ENCODE measurements at regions not wholly inside any gene's neighbourhood (a gene's known extent, or its start where the extent isn't known, plus 50 kb on each side); places are given as distances from the start of the nearest gene placed in this dataset.
A peak's percentile ranks its signal among the peaks of the same experiment; 100 is the strongest.

- TF ChIP-seq CTCF (IDR thresholded peaks at IDR 0.05) (no peak), POLR2A (IDR thresholded peaks at IDR 0.05; ENCODE audit: low read depth) (no peak), POLR2AphosphoS5 (IDR thresholded peaks at IDR 0.05) (no peak), EP300 (IDR thresholded peaks at IDR 0.05) (no peak)
- Histone ChIP-seq H3K27ac (replicated peaks in 1 of 4) (no peak overlapping the region), H3K9me3 (peaks cover 0 to 6% (median 0%) of the 10 kb centered on the region in 4 donors), H3K4me1 (peaks cover 0 to 8% (median 2%) of the 10 kb centered on the region in 4 donors), H3K27me3 (no peaks in the 10 kb centered on the region), H3K36me3 (no peaks in the 10 kb centered on the region), H3K4me3 (no peak overlapping the region)
- intact Hi-C loops (cut with DNase I): no loop called here
- no peak for DNase-seq (ENCODE audit: extremely low spot score)
Observed at GRCh38 chr3:106860182-106860581, 517.1 kb upstream of the CCDC54 start.

- TF ChIP-seq CTCF (IDR thresholded peaks at IDR 0.05) (peak in 1 of 3 experiments; percentile 15), POLR2AphosphoS5 (IDR thresholded peaks at IDR 0.05) (no peak)
- peaks cover 0 to 6% (median 0%) of the 10 kb centered on the region in 4 donors for H3K9me3 ChIP-seq
- H3K36me3 ChIP-seq: no peaks in the 10 kb centered on the region
- no peak overlapping the region for H3K27ac ChIP-seq (replicated peaks in 1 of 4)
- no peak for DNase-seq (ENCODE audit: extremely low spot score)
- no peaks in the 10 kb centered on the region for H3K27me3 ChIP-seq
- 40% methylated on average over 3 of the region's 3 CpGs for WGBS
- intact Hi-C loops (cut with DNase I): no loop called here
- peaks cover 0 to 8% (median 2%) of the 10 kb centered on the region in 4 donors for H3K4me1 ChIP-seq
- no peak overlapping the region for H3K4me3 ChIP-seq
Observed at GRCh38 chr3:106862067-106862466, 515.2 kb upstream of the CCDC54 start.

GRCh38 chr3:106877627-106878026 is 499.6 kb upstream of the CCDC54 start:
- no peak overlapping the region for H3K4me3 ChIP-seq
- TF ChIP-seq EP300 (IDR thresholded peaks at IDR 0.05): no peak
- TF ChIP-seq POLR2AphosphoS5 (IDR thresholded peaks at IDR 0.05): no peak
- no peak for TF ChIP-seq CTCF (IDR thresholded peaks at IDR 0.05)
- TF ChIP-seq POLR2A (IDR thresholded peaks at IDR 0.05; ENCODE audit: low read depth): no peak
- no peaks in the 10 kb centered on the region for H3K4me1 ChIP-seq
- H3K27me3 ChIP-seq: no peaks in the 10 kb centered on the region
- intact Hi-C loops (cut with DNase I): no loop called here
- H3K9me3 ChIP-seq: no peaks in the 10 kb centered on the region
- no peak overlapping the region for H3K27ac ChIP-seq (replicated peaks in 1 of 4)
- 80% methylated on average over 1 of the region's 1 CpG for WGBS
- DNase-seq (ENCODE audit: extremely low spot score): no peak
- no peaks in the 10 kb centered on the region for H3K36me3 ChIP-seq

GRCh38 chr3:106880206-106880605 is 497.0 kb upstream of the CCDC54 start:
- Histone ChIP-seq H3K4me1 (no peaks in the 10 kb centered on the region), H3K9me3 (no peaks in the 10 kb centered on the region), H3K27me3 (no peaks in the 10 kb centered on the region), H3K4me3 (no peak overlapping the region), H3K27ac (replicated peaks in 1 of 4) (no peak overlapping the region), H3K36me3 (no peaks in the 10 kb centered on the region)
- TF ChIP-seq POLR2A (IDR thresholded peaks at IDR 0.05; ENCODE audit: low read depth) (no peak), EP300 (IDR thresholded peaks at IDR 0.05) (no peak), CTCF (IDR thresholded peaks at IDR 0.05) (no peak), POLR2AphosphoS5 (IDR thresholded peaks at IDR 0.05) (no peak)
- intact Hi-C loops (cut with DNase I): no loop called here
- no peak for DNase-seq (ENCODE audit: extremely low spot score)
- 81% methylated on average over 1 of the region's 1 CpG for WGBS

- DNase-seq (ENCODE audit: extremely low spot score): no peak
- Histone ChIP-seq H3K27me3 (no peaks in the 10 kb centered on the region), H3K4me3 (no peak overlapping the region), H3K27ac (replicated peaks in 1 of 4) (no peak overlapping the region), H3K9me3 (peaks cover 0 to 5% (median 4%) of the 10 kb centered on the region in 4 donors), H3K36me3 (no peaks in the 10 kb centered on the region), H3K4me1 (no peaks in the 10 kb centered on the region)
- WGBS: 100% methylated on average over 1 of the region's 1 CpG
- intact Hi-C loops (cut with DNase I): no loop called here
- TF ChIP-seq POLR2AphosphoS5 (IDR thresholded peaks at IDR 0.05) (no peak), EP300 (IDR thresholded peaks at IDR 0.05) (no peak), CTCF (IDR thresholded peaks at IDR 0.05) (no peak), POLR2A (IDR thresholded peaks at IDR 0.05; ENCODE audit: low read depth) (no peak)
Observed at GRCh38 chr3:106881186-106881585, 496.1 kb upstream of the CCDC54 start.

Measured in esophagus muscularis mucosa (tissue), 4 donors.